ENCODE measurements at regions not wholly inside any gene's neighbourhood (a gene's known extent, or its start where the extent isn't known, plus 50 kb on each side); places are given as distances from the start of the nearest gene placed in this dataset.

- no peak for DNase-seq
Measured at GRCh38 chr6:164547076-164547475, 762.3 kb downstream of the C6orf118 start.

DNA sequence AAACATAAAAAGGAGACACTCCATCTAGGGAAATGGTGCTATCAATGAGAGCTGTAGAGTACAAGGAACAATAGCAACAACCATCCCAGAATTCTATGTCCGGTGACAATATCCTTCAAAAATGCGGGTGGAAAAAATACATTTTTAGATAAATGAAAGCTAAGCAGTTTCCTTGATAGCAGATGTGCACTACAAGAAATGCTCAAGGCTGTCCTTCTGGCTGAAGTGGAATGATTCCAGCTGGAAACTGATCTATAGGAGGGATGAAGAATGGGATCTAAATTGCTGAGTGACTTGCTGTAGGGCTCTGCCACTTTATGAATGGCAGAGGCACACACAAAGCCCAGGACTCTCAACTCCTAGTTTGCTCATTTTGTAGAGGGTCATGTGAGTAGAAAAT, 763.1 kb downstream of the C6orf118 start:
- DNase-seq = no peak

GRCh38 chr6:164534070-164534766, 775.2 kb downstream of the C6orf118 start:
- no peak for DNase-seq

- no peak for DNase-seq
Measured at GRCh38 chr6:164533045-164533362, 776.4 kb downstream of the C6orf118 start.

DNA sequence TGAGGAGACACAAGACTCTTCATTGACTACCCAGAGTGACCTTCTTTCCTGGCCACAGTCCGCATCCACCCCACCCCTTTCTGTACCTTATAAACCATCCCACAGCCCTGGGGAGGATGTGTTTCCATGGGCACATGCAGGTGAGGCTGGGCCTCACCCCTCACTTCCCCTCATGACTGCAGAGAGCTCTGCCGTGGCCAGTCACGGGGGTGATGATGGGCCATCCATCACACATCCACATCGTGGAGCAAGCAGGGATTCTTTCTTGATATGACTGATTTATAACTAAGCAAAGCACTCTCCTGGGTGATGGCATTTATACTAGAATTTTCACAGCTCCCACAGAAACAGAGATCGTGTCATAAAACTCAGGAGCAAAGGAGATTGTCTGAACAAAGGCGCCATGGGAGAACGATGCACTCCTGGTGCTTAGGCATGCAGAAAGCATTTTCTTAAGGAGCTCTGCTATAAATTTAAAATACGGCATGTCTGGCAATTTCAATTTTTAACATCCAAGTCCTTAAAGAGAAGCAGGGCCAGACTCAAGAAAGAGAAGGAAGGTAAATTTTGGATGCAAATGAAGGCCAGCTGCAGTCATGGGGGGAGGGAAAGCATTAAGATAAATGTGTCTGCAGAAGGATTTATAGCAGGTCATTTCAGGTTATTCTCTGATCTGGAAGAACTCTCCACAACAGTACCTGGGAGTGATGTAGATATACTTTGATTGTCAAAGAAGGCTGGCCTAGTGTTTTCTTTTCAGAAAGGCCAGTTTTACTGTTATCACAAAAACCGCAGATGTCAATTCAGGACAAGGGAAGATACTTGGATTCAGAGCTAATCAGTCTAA, 777.0 kb downstream of the C6orf118 start:
- no peak for DNase-seq

GRCh38 chr6:164531736-164532135, 777.7 kb downstream of the C6orf118 start:
- no peak for DNase-seq

DNA sequence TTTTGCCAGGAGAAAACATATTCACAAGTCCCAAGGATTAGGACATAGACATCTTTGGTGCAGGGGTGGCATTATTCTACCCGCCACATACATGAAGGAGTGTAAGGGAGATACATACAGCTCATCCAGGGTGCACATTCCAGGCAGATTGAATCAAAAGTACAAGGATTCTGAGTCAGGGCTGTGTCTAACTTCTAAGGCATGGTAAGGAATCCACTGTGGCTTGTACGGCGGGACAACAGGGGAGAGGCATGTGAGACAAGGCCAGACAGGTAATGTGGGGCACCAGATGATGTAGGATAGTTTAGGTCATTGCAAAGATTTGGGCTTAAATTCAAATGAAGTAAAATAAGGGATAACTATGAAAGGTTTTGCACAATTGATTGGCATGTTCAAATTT, 780.9 kb downstream of the C6orf118 start:
- DNase-seq = no peak

GRCh38 chr6:164523087-164523654, 786.2 kb downstream of the C6orf118 start:
- no peak for DNase-seq

- DNase-seq = no peak
Measured at GRCh38 chr6:164520916-164521315, 788.5 kb downstream of the C6orf118 start.

- DNase-seq = no peak
Measured at GRCh38 chr6:164507206-164507940, 802.0 kb downstream of the C6orf118 start.

DNA sequence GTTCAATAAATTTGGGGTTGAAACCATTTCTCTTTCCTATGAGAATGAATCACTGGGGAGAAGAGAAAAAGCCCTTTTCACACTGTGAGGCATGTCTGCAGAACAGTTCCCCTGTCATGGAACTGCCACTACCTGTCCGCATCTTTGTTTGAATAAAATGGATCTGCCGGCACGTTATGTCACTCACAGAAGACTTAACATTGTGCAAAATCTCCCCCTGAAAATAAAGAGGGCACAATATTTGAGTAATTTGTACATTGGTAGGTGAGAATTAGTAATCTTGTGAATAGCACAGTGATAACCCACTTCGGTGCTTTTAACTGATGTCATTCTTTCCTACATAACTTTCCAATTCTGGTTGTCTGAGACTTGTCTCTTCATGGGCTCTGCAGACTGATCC, 804.0 kb downstream of the C6orf118 start:
- DNase-seq = no peak

DNA sequence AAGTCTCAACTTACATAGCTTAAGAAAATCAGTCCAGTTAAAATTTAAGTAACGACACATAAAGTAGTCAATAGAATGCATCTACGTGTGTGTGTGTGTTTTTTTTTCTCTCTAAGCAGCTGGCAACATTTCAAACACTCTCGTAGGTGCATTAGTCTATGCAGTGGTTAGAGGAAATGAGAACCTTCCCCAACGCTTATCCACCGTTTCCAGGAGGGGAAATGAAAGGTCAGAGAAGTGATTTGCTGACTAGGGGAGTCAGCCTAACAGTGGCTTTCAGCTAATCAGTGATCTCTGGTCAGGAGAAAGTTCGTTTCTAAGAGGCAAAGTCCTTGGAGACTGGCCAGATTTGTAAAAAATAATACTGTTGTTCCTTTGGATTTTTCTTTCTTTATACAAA, 806.6 kb downstream of the C6orf118 start:
- peak; percentile 93 for DNase-seq

GRCh38 chr6:164495882-164496495, 813.4 kb downstream of the C6orf118 start:
- no peak for DNase-seq

DNA sequence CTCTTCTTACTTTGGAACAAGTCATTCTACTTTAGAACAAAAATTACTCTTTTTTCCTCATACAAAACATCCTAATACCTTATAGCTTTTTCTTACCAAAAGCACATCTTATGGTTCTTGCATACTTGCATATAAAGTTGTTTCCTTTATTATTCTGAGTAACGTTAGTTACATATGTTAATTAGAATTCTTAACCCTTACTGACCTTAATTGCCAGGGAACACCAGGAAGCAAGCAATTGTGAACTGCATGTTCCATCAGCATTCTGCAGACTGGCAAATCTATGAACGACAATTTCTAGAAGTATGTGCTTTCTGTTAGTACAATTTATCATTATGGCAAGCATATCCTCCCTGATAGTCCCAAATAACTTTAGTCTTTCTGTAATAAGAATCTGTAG, 831.0 kb downstream of the C6orf118 start:
- DNase-seq = no peak

- no peak for DNase-seq
Measured at GRCh38 chr6:164477790-164478189, 831.6 kb downstream of the C6orf118 start.

DNA sequence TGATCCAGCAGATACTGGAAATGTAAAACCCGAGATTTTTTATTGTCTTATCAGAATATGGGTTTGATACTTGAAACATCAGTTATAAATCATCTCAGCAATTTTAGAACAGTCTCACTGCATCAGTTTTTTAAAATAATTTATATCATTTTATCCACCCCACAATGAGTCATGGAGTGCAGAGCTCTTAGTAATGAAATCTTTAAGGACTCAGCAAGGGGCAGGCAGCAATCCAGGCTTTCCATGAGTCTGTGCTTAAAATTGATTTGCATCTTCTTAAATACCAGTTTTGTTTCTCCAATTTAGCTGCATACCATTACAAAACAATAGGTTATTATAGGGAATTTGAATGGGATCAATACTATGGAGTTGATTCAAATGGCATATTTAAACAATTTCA, 832.3 kb downstream of the C6orf118 start:
- no peak for DNase-seq

GRCh38 chr6:164469276-164469949, 840.0 kb downstream of the C6orf118 start:
- no peak for DNase-seq

GRCh38 chr6:164455835-164456234, 853.6 kb downstream of the C6orf118 start:
- DNase-seq = no peak

GRCh38 chr6:164453835-164454234, 855.6 kb downstream of the C6orf118 start:
- no peak for DNase-seq

- DNase-seq = no peak
Measured at GRCh38 chr6:164442572-164442971, 866.8 kb downstream of the C6orf118 start.

GRCh38 chr6:164439331-164439730, 870.1 kb downstream of the C6orf118 start:
- DNase-seq = peak; percentile 28

DNA sequence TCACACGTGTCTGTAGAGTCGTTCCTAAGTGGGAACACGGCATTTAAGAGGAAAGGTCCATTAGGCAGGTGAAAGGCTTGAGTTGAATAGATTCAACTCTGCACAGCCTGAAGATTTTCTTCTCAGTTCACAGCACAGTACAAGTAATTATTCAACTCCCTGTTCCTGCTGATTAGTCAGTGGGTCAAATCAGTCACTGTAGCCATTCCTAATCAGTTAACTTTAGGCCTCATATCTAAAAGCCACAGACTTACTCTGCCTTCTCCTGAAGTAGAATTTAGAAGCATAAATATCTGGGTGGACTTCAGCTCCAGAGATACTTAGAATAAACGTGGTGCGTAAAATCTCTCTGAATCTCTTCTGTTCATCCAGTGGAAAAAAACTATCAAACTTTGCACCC, 872.4 kb downstream of the C6orf118 start:
- no peak for DNase-seq
